ENCODE measurements at regions not wholly inside any gene's neighbourhood (a gene's known extent, or its start where the extent isn't known, plus 50 kb on each side); places are given as distances from the start of the nearest gene placed in this dataset.

- TF ChIP-seq WIZ (CRISPR knock-in tag; IDR thresholded peaks at IDR 0.05) (peak; percentile 81; the same call in 1 of the 2 replicates), MED13 (CRISPR knock-in tag; IDR thresholded peaks at IDR 0.05) (no peak), MIER2 (CRISPR knock-in tag; IDR thresholded peaks at IDR 0.05) (peak; percentile 97), ZNF792 (CRISPR knock-in tag; IDR thresholded peaks at IDR 0.05) (0 out of 2 replicates have a peak, but pooled peaks have one; percentile 39), ZNF296 (CRISPR knock-in tag; conservative IDR thresholded peaks at IDR 0.05) (no peak), KDM5A (IDR thresholded peaks at IDR 0.05; ENCODE audit: borderline replicate concordance, low read length) (no peak), GMEB2 (CRISPR knock-in tag; IDR thresholded peaks at IDR 0.05; ENCODE audit: low read depth) (no peak), LBX2 (CRISPR knock-in tag; IDR thresholded peaks at IDR 0.05; ENCODE audit: borderline replicate concordance) (no peak), MIXL1 (CRISPR knock-in tag; IDR thresholded peaks at IDR 0.05) (peak; percentile 13; the same call in 1 of the 2 replicates), PCBP1 (IDR thresholded peaks at IDR 0.05; ENCODE audit: borderline replicate concordance, low read depth, low read length) (no peak), ZFP36L2 (CRISPR knock-in tag; IDR thresholded peaks at IDR 0.05) (no peak), ISX (CRISPR knock-in tag; conservative IDR thresholded peaks at IDR 0.05) (no peak), KLF16 (CRISPR knock-in tag; IDR thresholded peaks at IDR 0.05) (peak in 1 of 2 experiments; percentile 41; a peak in 1 of 4 replicates), ZNF180 (CRISPR knock-in tag; IDR thresholded peaks at IDR 0.05; ENCODE audit: borderline replicate concordance, low read depth) (no peak), FOXA1 (IDR thresholded peaks at IDR 0.05) (no peak), FOXA1 (CRISPR knock-in tag; IDR thresholded peaks at IDR 0.05) (peak; percentile 63), ELF3 (CRISPR knock-in tag; IDR thresholded peaks at IDR 0.05) (0 out of 2 replicates have a peak, but pooled peaks have one; percentile 41), FOXA3 (CRISPR knock-in tag; IDR thresholded peaks at IDR 0.05) (peak; percentile 24; the same call in 1 of the 2 replicates), FOXK1 (CRISPR knock-in tag; IDR thresholded peaks at IDR 0.05; ENCODE audit: borderline replicate concordance, low read depth) (peak; percentile 53; the same call in 1 of the 2 replicates)
- TF ChIP-seq, protein P1, sequence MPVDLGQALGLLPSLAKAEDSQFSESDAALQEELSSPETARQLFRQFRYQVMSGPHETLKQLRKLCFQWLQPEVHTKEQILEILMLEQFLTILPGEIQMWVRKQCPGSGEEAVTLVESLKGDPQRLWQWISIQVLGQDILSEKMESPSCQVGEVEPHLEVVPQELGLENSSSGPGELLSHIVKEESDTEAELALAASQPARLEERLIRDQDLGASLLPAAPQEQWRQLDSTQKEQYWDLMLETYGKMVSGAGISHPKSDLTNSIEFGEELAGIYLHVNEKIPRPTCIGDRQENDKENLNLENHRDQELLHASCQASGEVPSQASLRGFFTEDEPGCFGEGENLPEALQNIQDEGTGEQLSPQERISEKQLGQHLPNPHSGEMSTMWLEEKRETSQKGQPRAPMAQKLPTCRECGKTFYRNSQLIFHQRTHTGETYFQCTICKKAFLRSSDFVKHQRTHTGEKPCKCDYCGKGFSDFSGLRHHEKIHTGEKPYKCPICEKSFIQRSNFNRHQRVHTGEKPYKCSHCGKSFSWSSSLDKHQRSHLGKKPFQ (CRISPR knock-in tag; IDR thresholded peaks at IDR 0.05; ENCODE audit: insufficient replicate concordance), result no peak
- TF ChIP-seq, protein P2, sequence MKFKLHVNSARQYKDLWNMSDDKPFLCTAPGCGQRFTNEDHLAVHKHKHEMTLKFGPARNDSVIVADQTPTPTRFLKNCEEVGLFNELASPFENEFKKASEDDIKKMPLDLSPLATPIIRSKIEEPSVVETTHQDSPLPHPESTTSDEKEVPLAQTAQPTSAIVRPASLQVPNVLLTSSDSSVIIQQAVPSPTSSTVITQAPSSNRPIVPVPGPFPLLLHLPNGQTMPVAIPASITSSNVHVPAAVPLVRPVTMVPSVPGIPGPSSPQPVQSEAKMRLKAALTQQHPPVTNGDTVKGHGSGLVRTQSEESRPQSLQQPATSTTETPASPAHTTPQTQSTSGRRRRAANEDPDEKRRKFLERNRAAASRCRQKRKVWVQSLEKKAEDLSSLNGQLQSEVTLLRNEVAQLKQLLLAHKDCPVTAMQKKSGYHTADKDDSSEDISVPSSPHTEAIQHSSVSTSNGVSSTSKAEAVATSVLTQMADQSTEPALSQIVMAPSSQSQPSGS (CRISPR knock-in tag; IDR thresholded peaks at IDR 0.05), result no peak
Observed at GRCh38 chr1:50279622-50280330, 143.5 kb downstream of the DMRTA2 start (continued).
